Breast epithelium (tissue), 3 donors: ENCODE measurements at regions not wholly inside any gene's neighbourhood (a gene's known extent, or its start where the extent isn't known, plus 50 kb on each side); places are given as distances from the start of the nearest gene placed in this dataset.

Experiments used
- POLR2A ChIP-seq: fragments of 450-650 bp; IDR thresholded peaks from one replicate; pipeline ENCODE4 v1.6.1; 2016; ENCODE audit warnings: antibody characterized with exemption, mild to moderate bottlenecking, moderate library complexity
- POLR2AphosphoS5 ChIP-seq, 3 donors: sonication (generic); formaldehyde crosslinking; IDR thresholded peaks; one replicate each; pipeline ENCODE4 v1.6.1; 2017; ENCODE audit warnings: antibody characterized with exemption in 3 of 3
- TF ChIP-seq, protein P1 (sequence below), 3 donors: fragments of 450-650 bp; IDR thresholded peaks; one replicate each; pipeline ENCODE4 v1.5.1; 2016 to 2017; ENCODE audit warnings: antibody characterized with exemption in 3 of 3, mild to moderate bottlenecking in 3 of 3, moderate library complexity in 3 of 3

- TF ChIP-seq POLR2A (no peak), POLR2AphosphoS5 (IDR thresholded peaks at IDR 0.05) (no peak)
- TF ChIP-seq, protein P1, sequence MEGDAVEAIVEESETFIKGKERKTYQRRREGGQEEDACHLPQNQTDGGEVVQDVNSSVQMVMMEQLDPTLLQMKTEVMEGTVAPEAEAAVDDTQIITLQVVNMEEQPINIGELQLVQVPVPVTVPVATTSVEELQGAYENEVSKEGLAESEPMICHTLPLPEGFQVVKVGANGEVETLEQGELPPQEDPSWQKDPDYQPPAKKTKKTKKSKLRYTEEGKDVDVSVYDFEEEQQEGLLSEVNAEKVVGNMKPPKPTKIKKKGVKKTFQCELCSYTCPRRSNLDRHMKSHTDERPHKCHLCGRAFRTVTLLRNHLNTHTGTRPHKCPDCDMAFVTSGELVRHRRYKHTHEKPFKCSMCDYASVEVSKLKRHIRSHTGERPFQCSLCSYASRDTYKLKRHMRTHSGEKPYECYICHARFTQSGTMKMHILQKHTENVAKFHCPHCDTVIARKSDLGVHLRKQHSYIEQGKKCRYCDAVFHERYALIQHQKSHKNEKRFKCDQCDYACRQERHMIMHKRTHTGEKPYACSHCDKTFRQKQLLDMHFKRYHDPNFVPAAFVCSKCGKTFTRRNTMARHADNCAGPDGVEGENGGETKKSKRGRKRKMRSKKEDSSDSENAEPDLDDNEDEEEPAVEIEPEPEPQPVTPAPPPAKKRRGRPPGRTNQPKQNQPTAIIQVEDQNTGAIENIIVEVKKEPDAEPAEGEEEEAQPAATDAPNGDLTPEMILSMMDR (IDR thresholded peaks at IDR 0.05) = no peak
These were observed 265.6 kb downstream of the DSEL start for GRCh38 chr18:67250776-67251424.
